ENCODE measurements at regions not wholly inside any gene's neighbourhood (a gene's known extent, or its start where the extent isn't known, plus 50 kb on each side); places are given as distances from the start of the nearest gene placed in this dataset.

- no peaks in the 10 kb centered on the region for H3K36me3 Mint-ChIP-seq (ENCODE audit: insufficient read depth)
- no peak overlapping the region for H3K27ac Mint-ChIP-seq
- DNase-seq: no peak
- H3K27me3 Mint-ChIP-seq: no peaks in the 10 kb centered on the region
- ATAC-seq (replicated peaks): no peak
- no peaks in the 10 kb centered on the region for H3K9me3 Mint-ChIP-seq
- H3K4me3 Mint-ChIP-seq: no peak overlapping the region
- no peaks in the 10 kb centered on the region for H3K4me1 Mint-ChIP-seq (ENCODE audit: low read depth in 2 of 2)
Observed at GRCh38 chr3:177813322-177813721, 616.0 kb upstream of the TBL1XR1 start.

GRCh38 chr3:177816667-177817208 lies 619.5 kb upstream of the TBL1XR1 start:
- H3K4me3 Mint-ChIP-seq: no peak overlapping the region
- H3K9me3 Mint-ChIP-seq: no peaks in the 10 kb centered on the region
- ATAC-seq (replicated peaks) (no peak), DNase-seq (no peak)
- H3K36me3 Mint-ChIP-seq (ENCODE audit: insufficient read depth): no peaks in the 10 kb centered on the region
- H3K27me3 Mint-ChIP-seq: no peaks in the 10 kb centered on the region
- H3K4me1 Mint-ChIP-seq (ENCODE audit: low read depth in 2 of 2): no peaks in the 10 kb centered on the region
- H3K27ac Mint-ChIP-seq: no peak overlapping the region

GRCh38 chr3:177817751-177818150 lies 620.5 kb upstream of the TBL1XR1 start:
- H3K9me3 Mint-ChIP-seq: no peaks in the 10 kb centered on the region
- DNase-seq: no peak
- no peak overlapping the region for H3K27ac Mint-ChIP-seq
- H3K4me1 Mint-ChIP-seq (ENCODE audit: low read depth in 2 of 2): no peaks in the 10 kb centered on the region
- no peaks in the 10 kb centered on the region for H3K27me3 Mint-ChIP-seq
- ATAC-seq (replicated peaks): no peak
- no peak overlapping the region for H3K4me3 Mint-ChIP-seq
- H3K36me3 Mint-ChIP-seq (ENCODE audit: insufficient read depth): no peaks in the 10 kb centered on the region

- no peaks in the 10 kb centered on the region for H3K4me1 Mint-ChIP-seq (ENCODE audit: low read depth in 2 of 2)
- H3K36me3 Mint-ChIP-seq (ENCODE audit: insufficient read depth): no peaks in the 10 kb centered on the region
- DNase-seq: no peak
- H3K9me3 Mint-ChIP-seq: no peaks in the 10 kb centered on the region
- H3K27ac Mint-ChIP-seq: no peak overlapping the region
- H3K27me3 Mint-ChIP-seq: no peaks in the 10 kb centered on the region
- no peak overlapping the region for H3K4me3 Mint-ChIP-seq
- no peak for ATAC-seq (replicated peaks)
Observed at GRCh38 chr3:177818712-177819240, 621.5 kb upstream of the TBL1XR1 start.

DNA sequence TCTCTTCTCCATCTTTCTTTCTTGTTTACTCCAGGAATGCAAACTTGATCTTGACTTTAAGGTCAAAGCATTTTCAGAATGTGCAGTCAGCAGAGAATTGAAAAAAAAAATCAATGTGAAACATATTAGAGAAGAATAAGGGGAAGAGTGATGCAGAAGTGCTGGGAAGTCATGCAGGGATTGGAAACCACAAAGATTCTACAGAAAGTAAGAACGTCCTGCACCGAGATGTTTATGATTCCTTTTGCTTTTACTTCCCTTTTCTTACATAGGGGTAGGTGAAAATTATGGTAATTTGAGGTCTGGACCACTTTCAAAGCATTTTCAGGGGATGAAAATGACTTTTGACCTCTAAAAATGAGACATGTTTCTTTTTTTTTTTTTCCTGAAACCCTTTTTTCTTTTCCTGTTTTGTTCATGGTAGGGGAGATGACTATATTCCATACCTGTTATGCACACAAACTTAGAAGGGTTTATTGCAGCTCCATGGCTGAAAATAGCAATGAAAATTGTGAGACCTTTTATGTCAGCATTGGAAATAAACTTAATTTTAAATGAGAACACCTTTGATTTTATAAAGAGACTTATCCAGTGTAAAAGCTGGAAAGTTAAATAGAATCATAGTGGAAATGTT lies 623.5 kb upstream of the TBL1XR1 start:
- ATAC-seq (replicated peaks) (no peak), DNase-seq (no peak)
- H3K9me3 Mint-ChIP-seq: no peaks in the 10 kb centered on the region
- H3K27me3 Mint-ChIP-seq: no peaks in the 10 kb centered on the region
- H3K4me1 Mint-ChIP-seq (ENCODE audit: low read depth in 2 of 2): no peaks in the 10 kb centered on the region
- H3K36me3 Mint-ChIP-seq (ENCODE audit: insufficient read depth): no peaks in the 10 kb centered on the region
- no peak overlapping the region for H3K4me3 Mint-ChIP-seq
- no peak overlapping the region for H3K27ac Mint-ChIP-seq

DNA sequence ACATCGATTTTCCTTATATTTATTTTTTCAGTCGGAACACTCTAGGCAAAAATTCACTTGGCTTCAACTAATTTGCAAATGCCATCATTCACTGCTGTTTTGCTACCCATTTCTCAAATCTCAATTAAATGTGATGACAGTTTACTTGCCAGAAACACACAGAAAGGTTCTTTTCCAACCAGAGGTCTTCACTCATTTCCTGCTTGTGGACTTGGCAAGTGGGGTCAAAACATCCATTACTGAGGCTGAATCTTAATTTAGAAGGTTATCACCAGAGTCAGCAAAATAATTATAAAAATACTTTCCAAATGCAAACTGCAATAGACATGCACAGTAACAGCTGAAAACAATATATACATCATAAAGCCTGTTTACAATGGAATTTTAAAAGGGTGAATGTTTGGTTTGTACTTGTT lies 625.4 kb upstream of the TBL1XR1 start:
- ATAC-seq (replicated peaks): no peak
- Mint-ChIP-seq H3K4me3 (no peak overlapping the region), H3K4me1 (ENCODE audit: low read depth in 2 of 2) (no peaks in the 10 kb centered on the region), H3K9me3 (no peaks in the 10 kb centered on the region), H3K27me3 (no peaks in the 10 kb centered on the region), H3K27ac (no peak overlapping the region), H3K36me3 (ENCODE audit: insufficient read depth) (no peaks in the 10 kb centered on the region)
- no peak for DNase-seq

GRCh38 chr3:177823701-177824189 lies 626.5 kb upstream of the TBL1XR1 start:
- H3K4me3 Mint-ChIP-seq: no peak overlapping the region
- H3K27me3 Mint-ChIP-seq: no peaks in the 10 kb centered on the region
- no peak overlapping the region for H3K27ac Mint-ChIP-seq
- no peaks in the 10 kb centered on the region for H3K9me3 Mint-ChIP-seq
- ATAC-seq (replicated peaks): no peak
- no peaks in the 10 kb centered on the region for H3K4me1 Mint-ChIP-seq (ENCODE audit: low read depth in 2 of 2)
- no peaks in the 10 kb centered on the region for H3K36me3 Mint-ChIP-seq (ENCODE audit: insufficient read depth)
- no peak for DNase-seq

DNA sequence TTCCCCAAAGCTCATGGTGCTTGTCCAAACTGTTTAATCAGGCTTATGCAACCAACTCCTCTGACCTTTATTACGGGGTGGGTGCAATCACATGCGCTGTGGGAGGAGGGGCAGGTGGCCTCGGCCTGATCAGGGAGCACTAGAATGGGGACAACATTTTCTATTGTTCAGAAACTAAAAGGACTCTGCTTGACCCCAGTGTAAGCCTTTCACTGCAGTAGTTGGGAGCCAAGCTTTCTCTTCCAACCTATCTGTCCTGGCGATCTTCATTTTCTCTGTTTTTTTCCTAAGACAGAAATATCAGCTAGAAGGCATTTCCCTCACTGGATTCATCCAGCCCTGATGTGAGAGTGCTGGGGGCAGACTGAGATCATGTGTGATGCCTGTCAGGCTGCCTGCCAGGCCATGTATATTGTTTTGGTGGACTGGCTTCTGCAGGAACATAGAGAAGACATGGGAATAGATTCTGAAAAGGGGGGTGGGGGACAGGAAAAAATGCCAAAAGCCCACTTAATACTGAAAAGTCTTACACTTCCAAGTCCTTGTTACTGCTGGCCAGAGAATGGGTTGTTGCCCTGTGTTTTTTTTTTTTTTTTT lies 627.0 kb upstream of the TBL1XR1 start:
- DNase-seq (no peak), ATAC-seq (replicated peaks) (no peak)
- Mint-ChIP-seq H3K36me3 (ENCODE audit: insufficient read depth) (no peaks in the 10 kb centered on the region), H3K27me3 (no peaks in the 10 kb centered on the region), H3K4me1 (ENCODE audit: low read depth in 2 of 2) (no peaks in the 10 kb centered on the region), H3K4me3 (no peak overlapping the region), H3K9me3 (no peaks in the 10 kb centered on the region), H3K27ac (no peak overlapping the region)

DNA sequence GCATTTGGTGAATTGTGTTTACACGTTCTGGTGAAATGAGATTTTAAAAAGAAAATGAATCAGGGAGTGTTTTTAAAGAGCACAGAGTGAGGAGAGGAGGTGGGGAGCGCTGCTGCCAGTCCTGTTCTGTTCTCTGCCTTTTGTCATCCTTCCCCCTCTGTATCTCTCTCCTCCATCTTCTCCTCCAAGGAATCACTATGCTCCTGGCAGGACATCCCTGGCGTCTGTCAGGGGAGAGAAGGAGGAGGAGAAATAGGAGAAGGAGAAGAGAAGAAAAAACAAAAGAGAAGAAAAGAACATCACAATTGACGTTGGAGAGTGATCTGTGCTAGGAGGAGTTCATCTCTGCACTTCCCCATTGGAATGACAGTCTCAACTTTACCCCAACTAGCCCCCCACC lies 627.6 kb upstream of the TBL1XR1 start:
- no peaks in the 10 kb centered on the region for H3K36me3 Mint-ChIP-seq (ENCODE audit: insufficient read depth)
- DNase-seq (no peak), ATAC-seq (replicated peaks) (no peak)
- H3K4me1 Mint-ChIP-seq (ENCODE audit: low read depth in 2 of 2): no peaks in the 10 kb centered on the region
- H3K27me3 Mint-ChIP-seq: no peaks in the 10 kb centered on the region
- no peak overlapping the region for H3K27ac Mint-ChIP-seq
- H3K9me3 Mint-ChIP-seq: no peaks in the 10 kb centered on the region
- no peak overlapping the region for H3K4me3 Mint-ChIP-seq

GRCh38 chr3:177826253-177826652 lies 629.0 kb upstream of the TBL1XR1 start:
- no peak overlapping the region for H3K4me3 Mint-ChIP-seq
- H3K27ac Mint-ChIP-seq: no peak overlapping the region

DNA sequence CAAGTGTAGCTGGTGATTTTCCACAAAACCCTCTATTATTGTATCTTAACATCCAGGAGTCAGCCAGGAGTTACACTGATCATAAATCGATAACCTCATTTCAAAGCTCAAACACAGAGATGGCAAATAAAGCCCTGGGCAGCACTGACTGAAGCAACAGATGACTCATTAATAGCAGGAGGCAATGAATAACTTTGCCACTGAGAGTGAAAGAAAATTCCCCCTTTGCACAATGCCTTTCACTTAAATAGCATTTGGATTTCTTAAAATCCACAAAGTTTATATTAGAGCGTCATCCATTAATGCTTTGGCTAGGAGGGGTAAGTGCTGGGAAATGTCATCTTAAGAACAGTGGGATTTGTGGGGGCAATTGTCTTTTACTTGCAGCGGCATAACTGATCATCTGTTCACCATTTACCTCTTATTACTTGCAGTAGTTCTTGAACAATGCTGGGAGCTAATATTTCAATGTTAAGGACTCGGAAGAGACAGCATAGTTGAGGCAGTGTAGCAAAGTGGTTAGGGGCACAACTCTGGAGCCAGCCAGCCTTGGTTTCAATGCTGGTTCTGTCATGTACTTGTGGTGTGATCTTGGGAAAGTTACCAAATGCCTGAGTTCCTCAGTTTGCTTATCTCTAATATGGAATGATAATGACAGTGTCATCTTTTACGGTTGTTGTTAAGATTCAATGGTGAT lies 630.4 kb upstream of the TBL1XR1 start:
- no peaks in the 10 kb centered on the region for H3K9me3 Mint-ChIP-seq
- H3K4me3 Mint-ChIP-seq: no peak overlapping the region
- DNase-seq: no peak
- H3K27ac Mint-ChIP-seq: no peak overlapping the region
- H3K27me3 Mint-ChIP-seq: no peaks in the 10 kb centered on the region
- ATAC-seq (replicated peaks): no peak
- peaks cover 0 to 5% of the 10 kb centered on the region in 2 donors for H3K4me1 Mint-ChIP-seq (ENCODE audit: low read depth in 2 of 2)
- no peaks in the 10 kb centered on the region for H3K36me3 Mint-ChIP-seq (ENCODE audit: insufficient read depth)

More at GRCh38 chr3:177826253-177826652, 629.0 kb upstream of the TBL1XR1 start:
- no peak for ATAC-seq (replicated peaks)
- DNase-seq: no peak
- H3K4me1 Mint-ChIP-seq (ENCODE audit: low read depth in 2 of 2): peaks cover 0 to 5% of the 10 kb centered on the region in 2 donors
- no peaks in the 10 kb centered on the region for H3K36me3 Mint-ChIP-seq (ENCODE audit: insufficient read depth)
- H3K27me3 Mint-ChIP-seq: no peaks in the 10 kb centered on the region
- H3K9me3 Mint-ChIP-seq: no peaks in the 10 kb centered on the region

DNA sequence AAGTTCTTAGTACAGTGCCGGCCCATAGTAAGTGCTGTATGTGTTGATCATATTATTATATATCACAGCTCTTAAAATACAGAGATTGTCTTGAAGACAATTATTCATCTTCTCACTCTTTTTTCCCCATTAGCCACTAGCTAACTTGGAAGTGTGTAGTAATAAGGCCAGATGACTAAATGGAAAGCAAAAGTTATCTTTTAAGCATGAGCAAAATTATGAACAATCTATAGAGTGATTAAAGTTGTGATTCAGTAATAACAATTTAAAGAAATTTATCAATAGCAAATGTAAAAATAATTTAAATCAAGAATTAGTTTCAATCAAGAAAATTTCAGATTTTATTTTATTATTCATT lies 630.9 kb upstream of the TBL1XR1 start:
- H3K4me1 Mint-ChIP-seq (ENCODE audit: low read depth in 2 of 2): peaks cover 0 to 5% of the 10 kb centered on the region in 2 donors
- H3K27ac Mint-ChIP-seq: no peak overlapping the region
- DNase-seq (no peak), ATAC-seq (replicated peaks) (no peak)
- H3K27me3 Mint-ChIP-seq: no peaks in the 10 kb centered on the region
- H3K4me3 Mint-ChIP-seq: no peak overlapping the region
- no peaks in the 10 kb centered on the region for H3K9me3 Mint-ChIP-seq
- H3K36me3 Mint-ChIP-seq (ENCODE audit: insufficient read depth): no peaks in the 10 kb centered on the region

- Mint-ChIP-seq H3K9me3 (no peaks in the 10 kb centered on the region), H3K4me3 (no peak overlapping the region)
Observed at GRCh38 chr3:177830411-177830849, 633.1 kb upstream of the TBL1XR1 start.

More at GRCh38 chr3:177830411-177830849, 633.1 kb upstream of the TBL1XR1 start:
- H3K27me3 Mint-ChIP-seq: no peaks in the 10 kb centered on the region
- peaks cover 0 to 5% of the 10 kb centered on the region in 2 donors for H3K4me1 Mint-ChIP-seq (ENCODE audit: low read depth in 2 of 2)
- H3K36me3 Mint-ChIP-seq (ENCODE audit: insufficient read depth): no peaks in the 10 kb centered on the region
- ATAC-seq (replicated peaks) (no peak), DNase-seq (no peak)
- no peak overlapping the region for H3K27ac Mint-ChIP-seq

Data from effector memory CD8-positive, alpha-beta T cell (primary cell).